KMS-11 (cell line): ENCODE measurements at regions not wholly inside any gene's neighbourhood (a gene's known extent, or its start where the extent isn't known, plus 50 kb on each side); places are given as distances from the start of the nearest gene placed in this dataset.

Experiments used
- H2AFZ ChIP-seq: fragments of 200-600 bp; sonication (generic); 2 replicates; pipeline ENCODE4 v1.6.1; 2016; ENCODE audit warnings: antibody characterized with exemption, mixed run types, low read depth
- H3K27ac ChIP-seq: fragments of 200-600 bp; sonication (generic); 2 replicates; pipeline ENCODE4 v1.6.1; 2016; ENCODE audit warnings: mild to moderate bottlenecking, mixed run types
- H3K27me3 ChIP-seq: fragments of 200-600 bp; sonication (generic); 2 replicates; pipeline ENCODE4 v1.6.1; 2017; ENCODE audit warnings: mild to moderate bottlenecking, low read depth, mixed run types, moderate library complexity; ENCODE audit not compliant: insufficient read depth
- H3K36me3 ChIP-seq: fragments of 200-600 bp; sonication (generic); 2 replicates; pipeline ENCODE4 v1.6.1; 2017; ENCODE audit warnings: mild to moderate bottlenecking, mixed run types; ENCODE audit not compliant: insufficient read depth
- H3K4me1 ChIP-seq: fragments of 200-600 bp; sonication (generic); 2 replicates; pipeline ENCODE4 v1.6.1; 2016; ENCODE audit warnings: mild to moderate bottlenecking, low read depth, mixed run types; ENCODE audit not compliant: poor library complexity, severe bottlenecking
- H3K4me2 ChIP-seq: fragments of 200-600 bp; sonication (generic); 2 replicates; pipeline ENCODE4 v1.7.0; 2016; ENCODE audit warnings: mild to moderate bottlenecking, mixed run types
- H3K4me3 ChIP-seq: fragments of 200-600 bp; sonication (generic); IDR thresholded peaks from 2 replicates; pipeline ENCODE4 v1.6.1; 2017; ENCODE audit warnings: low read depth, low read length, mixed read lengths; ENCODE audit not compliant: insufficient read depth
- H3K79me2 ChIP-seq: fragments of 200-600 bp; sonication (generic); 2 replicates; pipeline ENCODE4 v1.6.1; 2016; ENCODE audit warnings: low read depth, mixed run types; ENCODE audit not compliant: insufficient read depth
- H3K9ac ChIP-seq: fragments of 200-600 bp; sonication (generic); 2 replicates; pipeline ENCODE4 v1.6.1; 2016; ENCODE audit warnings: mild to moderate bottlenecking, mixed run types
- H4K20me1 ChIP-seq: fragments of 200-600 bp; sonication (generic); 2 replicates; pipeline ENCODE4 v1.6.1; 2016; ENCODE audit warnings: mild to moderate bottlenecking, mixed run types; ENCODE audit not compliant: insufficient read depth
- CTCF ChIP-seq: fragments of 200-600 bp; sonication (generic); conservative IDR thresholded peaks from 2 replicates; pipeline ENCODE4 v1.6.1; 2017; ENCODE audit warnings: low read depth, mild to moderate bottlenecking, antibody characterized with exemption, low read length, moderate library complexity, mixed read lengths

DNA sequence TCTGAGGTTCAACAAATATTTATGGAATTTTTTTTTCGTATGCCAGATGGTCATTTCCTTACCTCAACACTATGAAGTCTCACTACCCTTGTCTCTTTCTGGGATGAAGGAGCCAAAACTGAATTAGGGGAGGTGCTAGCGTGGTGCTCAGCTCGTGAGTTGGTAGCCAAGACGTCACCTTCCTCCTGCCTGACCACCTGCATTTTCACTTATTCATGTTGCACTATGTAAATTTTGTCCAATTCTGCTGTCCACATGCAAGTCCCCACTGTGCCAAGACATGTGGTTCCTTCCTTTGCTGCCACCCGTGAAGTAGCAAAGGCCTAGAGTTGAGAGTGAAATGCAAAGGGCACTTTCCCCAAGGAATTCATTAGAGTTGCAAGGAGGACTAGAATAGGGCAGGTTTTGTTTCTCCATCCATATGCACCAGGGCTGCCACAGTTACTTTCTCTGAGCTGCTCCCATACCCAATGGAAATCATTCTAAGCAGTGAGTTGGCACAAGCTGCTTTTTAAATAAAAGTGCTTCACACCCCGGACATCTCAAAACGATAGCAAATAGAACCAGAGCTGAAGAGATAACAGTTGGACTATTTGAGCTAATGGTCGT, 591.3 kb upstream of the NOX3 start:
- Histone ChIP-seq H3K4me3 (no peak overlapping the region), H3K4me2 (no peak overlapping the region), H3K79me2 (no peaks in the 10 kb centered on the region), H3K4me1 (no peaks in the 10 kb centered on the region), H4K20me1 (no peaks in the 10 kb centered on the region), H3K9ac (no peak overlapping the region), H2AFZ (no peak overlapping the region), H3K36me3 (no peaks in the 10 kb centered on the region), H3K27me3 (no peaks in the 10 kb centered on the region), H3K27ac (no peak overlapping the region)
- no peak for TF ChIP-seq CTCF

DNA sequence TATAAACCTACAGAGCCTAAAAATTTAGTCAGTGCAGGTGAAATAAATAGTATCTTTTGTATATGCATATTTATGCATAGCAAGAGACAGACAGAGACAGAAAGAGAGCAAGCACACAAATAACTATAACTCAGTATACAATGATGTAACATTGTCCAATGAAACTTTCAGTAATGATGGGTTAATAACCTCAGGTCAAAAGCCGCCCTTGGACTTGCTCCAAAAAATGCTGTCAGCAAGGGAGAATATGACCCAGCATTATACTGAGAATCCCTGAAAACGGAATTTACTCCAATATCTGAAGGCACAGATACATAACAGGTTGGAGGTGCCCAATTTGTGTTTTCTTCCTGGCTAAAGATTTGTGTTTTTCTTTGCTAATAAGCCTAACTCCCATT, 590.6 kb upstream of the NOX3 start:
- H3K27ac ChIP-seq: no peak overlapping the region
- no peaks in the 10 kb centered on the region for H3K79me2 ChIP-seq
- H3K4me2 ChIP-seq: no peak overlapping the region
- H3K36me3 ChIP-seq: no peaks in the 10 kb centered on the region
- H3K4me1 ChIP-seq: no peaks in the 10 kb centered on the region
- H2AFZ ChIP-seq: no peak overlapping the region
- no peak for TF ChIP-seq CTCF
- H3K27me3 ChIP-seq: no peaks in the 10 kb centered on the region
- no peak overlapping the region for H3K4me3 ChIP-seq
- H3K9ac ChIP-seq: no peak overlapping the region
- no peaks in the 10 kb centered on the region for H4K20me1 ChIP-seq

- no peaks in the 10 kb centered on the region for H3K79me2 ChIP-seq
- no peak overlapping the region for H3K27ac ChIP-seq
- H3K27me3 ChIP-seq: no peaks in the 10 kb centered on the region
- H4K20me1 ChIP-seq: no peaks in the 10 kb centered on the region
- no peak overlapping the region for H3K9ac ChIP-seq
- H3K4me3 ChIP-seq: no peak overlapping the region
- H3K4me1 ChIP-seq: no peaks in the 10 kb centered on the region
- H3K4me2 ChIP-seq: no peak overlapping the region
- no peak for TF ChIP-seq CTCF
- no peaks in the 10 kb centered on the region for H3K36me3 ChIP-seq
- H2AFZ ChIP-seq: no peak overlapping the region
Observed at GRCh38 chr6:156045401-156046267, 590.0 kb upstream of the NOX3 start.

DNA sequence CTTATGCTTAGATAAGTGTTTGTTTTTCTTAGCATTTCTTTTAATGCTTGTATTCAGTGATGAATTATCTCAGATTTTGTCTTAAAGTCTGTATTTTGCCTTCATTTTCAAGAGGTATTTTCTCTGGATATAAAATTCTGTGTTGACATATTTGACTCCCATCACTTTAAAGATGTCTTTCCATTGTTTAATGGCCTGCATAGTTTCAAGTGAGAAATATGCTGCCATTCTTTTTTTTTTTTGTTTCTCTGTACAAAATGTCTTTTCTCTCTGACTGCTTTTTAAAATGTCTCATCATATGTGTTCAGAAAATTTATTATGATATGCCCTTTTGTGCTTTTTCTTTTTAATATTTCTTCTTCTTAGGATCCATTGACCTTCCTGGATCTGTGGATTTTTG, 578.0 kb upstream of the NOX3 start:
- H3K4me2 ChIP-seq: no peak overlapping the region
- no peaks in the 10 kb centered on the region for H3K4me1 ChIP-seq

More for the DNA sequence above, 578.0 kb upstream of the NOX3 start:
- TF ChIP-seq CTCF: no peak
- no peak overlapping the region for H2AFZ ChIP-seq
- H3K27me3 ChIP-seq: no peaks in the 10 kb centered on the region
- no peak overlapping the region for H3K27ac ChIP-seq
- H3K79me2 ChIP-seq: no peaks in the 10 kb centered on the region
- H3K4me3 ChIP-seq: no peak overlapping the region
- H3K36me3 ChIP-seq: no peaks in the 10 kb centered on the region
- no peaks in the 10 kb centered on the region for H4K20me1 ChIP-seq
- H3K9ac ChIP-seq: no peak overlapping the region
